ENCODE measurements at regions not wholly inside any gene's neighbourhood (a gene's known extent, or its start where the extent isn't known, plus 50 kb on each side); places are given as distances from the start of the nearest gene placed in this dataset.

DNA sequence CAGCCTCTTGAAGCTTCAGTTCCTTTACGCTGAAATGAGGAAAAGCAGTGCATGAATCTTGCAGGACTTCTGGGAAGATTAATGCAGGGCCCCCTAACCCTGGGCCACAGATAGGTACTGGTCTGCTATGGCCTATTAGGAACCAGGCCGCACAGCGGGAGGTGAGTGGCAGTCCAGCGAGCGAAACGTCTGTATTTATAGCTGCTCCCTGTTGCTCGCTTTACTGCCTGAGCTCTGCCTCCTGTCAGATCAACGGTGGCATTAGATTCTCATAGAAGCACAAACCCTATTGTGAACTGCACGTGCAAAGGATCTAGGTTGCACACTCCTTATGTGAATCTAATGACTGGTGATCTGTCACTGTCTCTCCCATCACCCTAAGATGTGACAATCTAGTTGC lies 130.2 kb downstream of the CHRM3 start:
- TF ChIP-seq, protein P1, sequence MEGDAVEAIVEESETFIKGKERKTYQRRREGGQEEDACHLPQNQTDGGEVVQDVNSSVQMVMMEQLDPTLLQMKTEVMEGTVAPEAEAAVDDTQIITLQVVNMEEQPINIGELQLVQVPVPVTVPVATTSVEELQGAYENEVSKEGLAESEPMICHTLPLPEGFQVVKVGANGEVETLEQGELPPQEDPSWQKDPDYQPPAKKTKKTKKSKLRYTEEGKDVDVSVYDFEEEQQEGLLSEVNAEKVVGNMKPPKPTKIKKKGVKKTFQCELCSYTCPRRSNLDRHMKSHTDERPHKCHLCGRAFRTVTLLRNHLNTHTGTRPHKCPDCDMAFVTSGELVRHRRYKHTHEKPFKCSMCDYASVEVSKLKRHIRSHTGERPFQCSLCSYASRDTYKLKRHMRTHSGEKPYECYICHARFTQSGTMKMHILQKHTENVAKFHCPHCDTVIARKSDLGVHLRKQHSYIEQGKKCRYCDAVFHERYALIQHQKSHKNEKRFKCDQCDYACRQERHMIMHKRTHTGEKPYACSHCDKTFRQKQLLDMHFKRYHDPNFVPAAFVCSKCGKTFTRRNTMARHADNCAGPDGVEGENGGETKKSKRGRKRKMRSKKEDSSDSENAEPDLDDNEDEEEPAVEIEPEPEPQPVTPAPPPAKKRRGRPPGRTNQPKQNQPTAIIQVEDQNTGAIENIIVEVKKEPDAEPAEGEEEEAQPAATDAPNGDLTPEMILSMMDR (IDR thresholded peaks at IDR 0.05) = no peak
- TF ChIP-seq POLR2AphosphoS5 (IDR thresholded peaks at IDR 0.05) = no peak
